NCI-H748 (cell line): ENCODE measurements at regions not wholly inside any gene's neighbourhood (a gene's known extent, or its start where the extent isn't known, plus 50 kb on each side); places are given as distances from the start of the nearest gene placed in this dataset.

Experiments used
- DNase-seq: peaks from one replicate; lab custom pipeline; 2025; ENCODE audit not compliant: unreplicated experiment; lab: John Stamatoyannopoulos, UW

- no peak for DNase-seq
Measured at GRCh38 chr2:120545521-120546047, 190.1 kb upstream of the GLI2 start.

GRCh38 chr2:120546048-120546864, 189.4 kb upstream of the GLI2 start:
- no peak for DNase-seq

GRCh38 chr2:120546865-120547390, 188.7 kb upstream of the GLI2 start:
- DNase-seq = no peak

GRCh38 chr2:120547662-120548061, 188.0 kb upstream of the GLI2 start:
- DNase-seq = no peak

- no peak for DNase-seq
Measured at GRCh38 chr2:120548627-120549608, 186.8 kb upstream of the GLI2 start.

GRCh38 chr2:120549841-120550240, 185.8 kb upstream of the GLI2 start:
- DNase-seq = no peak

- no peak for DNase-seq
Measured at GRCh38 chr2:120550282-120550681, 185.4 kb upstream of the GLI2 start.

GRCh38 chr2:120550893-120551446, 184.7 kb upstream of the GLI2 start:
- DNase-seq = no peak

- no peak for DNase-seq
Measured at GRCh38 chr2:120551522-120551921, 184.1 kb upstream of the GLI2 start.

GRCh38 chr2:120552079-120552478, 183.6 kb upstream of the GLI2 start:
- DNase-seq = no peak

- peak; percentile 86 for DNase-seq
Measured at GRCh38 chr2:120552800-120553481, 182.7 kb upstream of the GLI2 start.

- no peak for DNase-seq
Measured at GRCh38 chr2:120554625-120555032, 181.0 kb upstream of the GLI2 start.

- no peak for DNase-seq
Measured at GRCh38 chr2:120555092-120555491, 180.6 kb upstream of the GLI2 start.

GRCh38 chr2:120556911-120557310, 178.8 kb upstream of the GLI2 start:
- no peak for DNase-seq

- DNase-seq = no peak
Measured at GRCh38 chr2:120558847-120559246, 176.8 kb upstream of the GLI2 start.

GRCh38 chr2:120559401-120559800, 176.3 kb upstream of the GLI2 start:
- no peak for DNase-seq

GRCh38 chr2:120560330-120560729, 175.3 kb upstream of the GLI2 start:
- DNase-seq = no peak

GRCh38 chr2:120561379-120562035, 174.2 kb upstream of the GLI2 start:
- DNase-seq = peak; percentile 31

- no peak for DNase-seq
Measured at GRCh38 chr2:120562218-120563005, 173.3 kb upstream of the GLI2 start.
